SK-N-SH treated with all-trans-retinoic acid at 6 μM for 48 hours (cell line): ENCODE measurements at regions not wholly inside any gene's neighbourhood (a gene's known extent, or its start where the extent isn't known, plus 50 kb on each side); places are given as distances from the start of the nearest gene placed in this dataset.

ENCODE experiments used
- ATAC-seq: fragments of 200-7000 bp; cut with Tn5 transposase; 3 replicates; pipeline ENCODE4 v1.9.1; 2020; ENCODE audit warnings: mild to moderate bottlenecking, moderate library complexity
- ARNTL ChIP-seq: fragments of 450-650 bp; formaldehyde crosslinking; IDR thresholded peaks from 2 replicates; pipeline ENCODE4 v1.5.0; 2020; ENCODE audit warnings: low read depth, mild to moderate bottlenecking, moderate library complexity, borderline replicate concordance
- BACH2 ChIP-seq: fragments of 250-450 bp; sonication (Bioruptor Pico); IDR thresholded peaks from 2 replicates; pipeline ENCODE4 v1.9.0; 2021; ENCODE audit warnings: mild to moderate bottlenecking, borderline replicate concordance
- CSDC2 ChIP-seq: fragments of 250-450 bp; sonication (Bioruptor Pico); IDR thresholded peaks from 2 replicates; pipeline ENCODE4 v1.5.0; 2020; ENCODE audit warnings: mild to moderate bottlenecking, moderate library complexity
- ESRRG ChIP-seq: fragments of 250-450 bp; sonication (Bioruptor Pico); IDR thresholded peaks from 2 replicates; pipeline ENCODE4 v1.6.1; 2021; ENCODE audit warnings: mild to moderate bottlenecking
- GLIS3 ChIP-seq: fragments of 250-450 bp; sonication (Bioruptor Pico); IDR thresholded peaks from 2 replicates; pipeline ENCODE4 v1.5.0; 2020; ENCODE audit warnings: mild to moderate bottlenecking, moderate library complexity
- ISL1 ChIP-seq: fragments of 250-450 bp; sonication (Bioruptor Pico); IDR thresholded peaks from 2 replicates; pipeline ENCODE4 v2.1.2; 2022; ENCODE audit warnings: mild to moderate bottlenecking, moderate library complexity
- OSR1 ChIP-seq: fragments of 250-450 bp; sonication (Bioruptor Pico); IDR thresholded peaks from 2 replicates; pipeline ENCODE4 v1.8.0; 2022; ENCODE audit warnings: moderate library complexity, mild to moderate bottlenecking, inconsistent platforms
- PPARA ChIP-seq: fragments of 250-450 bp; sonication (Bioruptor Pico); IDR thresholded peaks from 2 replicates; pipeline ENCODE4 v1.5.0; 2020; ENCODE audit warnings: mild to moderate bottlenecking, borderline replicate concordance
- SNAI2 ChIP-seq: fragments of 250-450 bp; sonication (Bioruptor Pico); IDR thresholded peaks from 2 replicates; pipeline ENCODE4 v1.5.0; 2020; ENCODE audit warnings: mild to moderate bottlenecking, moderate library complexity
- TCF4 ChIP-seq: fragments of 250-450 bp; sonication (Bioruptor Pico); IDR thresholded peaks from 2 replicates; pipeline ENCODE4 v1.8.0; 2021; ENCODE audit warnings: mild to moderate bottlenecking, moderate library complexity, borderline replicate concordance
- TOX ChIP-seq: fragments of 250-450 bp; sonication (Bioruptor Pico); IDR thresholded peaks from 2 replicates; pipeline ENCODE4 v1.8.0; 2021; ENCODE audit warnings: mild to moderate bottlenecking, moderate library complexity, borderline replicate concordance
- ZC3H10 ChIP-seq: fragments of 250-450 bp; sonication (Bioruptor Pico); IDR thresholded peaks from 2 replicates; pipeline ENCODE4 v1.5.1; 2021; ENCODE audit warnings: mild to moderate bottlenecking, moderate library complexity
- ZFP3 ChIP-seq: fragments of 250-450 bp; sonication (Bioruptor Pico); IDR thresholded peaks from 2 replicates; pipeline ENCODE4 v1.5.0; 2020; ENCODE audit warnings: mild to moderate bottlenecking, moderate library complexity
- ZFP30 ChIP-seq: fragments of 450-650 bp; formaldehyde crosslinking; IDR thresholded peaks from 2 replicates; pipeline ENCODE4 v1.5.0; 2022; ENCODE audit warnings: mild to moderate bottlenecking, moderate library complexity
- ZNF565 ChIP-seq: fragments of 450-650 bp; formaldehyde crosslinking; conservative IDR thresholded peaks from 2 replicates; pipeline ENCODE4 v1.5.0; 2020; ENCODE audit warnings: low read depth, mild to moderate bottlenecking, moderate library complexity
- ZNF70 ChIP-seq: fragments of 450-650 bp; formaldehyde crosslinking; IDR thresholded peaks from 2 replicates; pipeline ENCODE4 v1.5.0; 2020; ENCODE audit warnings: mild to moderate bottlenecking, moderate library complexity
- ZNF8 ChIP-seq: fragments of 450-650 bp; formaldehyde crosslinking; IDR thresholded peaks from 2 replicates; pipeline ENCODE4 v1.5.0; 2020; ENCODE audit warnings: mild to moderate bottlenecking, moderate library complexity
- TF ChIP-seq, protein P1 (sequence below): fragments of 250-450 bp; sonication (Bioruptor Pico); IDR thresholded peaks from 2 replicates; pipeline ENCODE4 v1.5.0; 2020; ENCODE audit warnings: mild to moderate bottlenecking, moderate library complexity
- TF ChIP-seq, protein P2 (sequence below): fragments of 250-450 bp; sonication (Bioruptor Pico); IDR thresholded peaks from 2 replicates; pipeline ENCODE4 v1.8.0; 2020; ENCODE audit warnings: mild to moderate bottlenecking, moderate library complexity, borderline replicate concordance
- TF ChIP-seq, protein P3 (sequence below): fragments of 250-450 bp; sonication (Bioruptor Pico); IDR thresholded peaks from 2 replicates; pipeline ENCODE4 v1.8.0; 2021; ENCODE audit warnings: low read depth, mild to moderate bottlenecking, moderate library complexity, borderline replicate concordance

DNA sequence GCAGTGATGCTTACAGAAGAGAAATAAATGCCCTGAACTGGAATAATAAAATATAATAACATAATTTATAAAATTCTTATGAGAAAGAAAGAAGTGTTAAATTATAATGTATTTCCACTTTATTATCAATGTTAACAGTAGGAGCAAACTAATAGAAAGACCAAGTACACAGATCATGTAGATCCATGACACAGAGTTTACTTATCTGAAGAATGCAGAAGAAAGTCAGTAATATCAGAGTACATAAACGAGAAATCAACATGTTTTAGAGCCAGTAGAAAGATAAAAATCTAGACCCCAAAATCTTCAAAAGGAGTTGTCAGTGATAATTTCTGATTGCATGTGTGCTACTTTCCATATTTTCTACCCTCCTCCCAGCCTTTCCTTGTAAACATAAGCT lies 334.8 kb upstream of the MANEA start (continued):
- TF ChIP-seq, protein P1, sequence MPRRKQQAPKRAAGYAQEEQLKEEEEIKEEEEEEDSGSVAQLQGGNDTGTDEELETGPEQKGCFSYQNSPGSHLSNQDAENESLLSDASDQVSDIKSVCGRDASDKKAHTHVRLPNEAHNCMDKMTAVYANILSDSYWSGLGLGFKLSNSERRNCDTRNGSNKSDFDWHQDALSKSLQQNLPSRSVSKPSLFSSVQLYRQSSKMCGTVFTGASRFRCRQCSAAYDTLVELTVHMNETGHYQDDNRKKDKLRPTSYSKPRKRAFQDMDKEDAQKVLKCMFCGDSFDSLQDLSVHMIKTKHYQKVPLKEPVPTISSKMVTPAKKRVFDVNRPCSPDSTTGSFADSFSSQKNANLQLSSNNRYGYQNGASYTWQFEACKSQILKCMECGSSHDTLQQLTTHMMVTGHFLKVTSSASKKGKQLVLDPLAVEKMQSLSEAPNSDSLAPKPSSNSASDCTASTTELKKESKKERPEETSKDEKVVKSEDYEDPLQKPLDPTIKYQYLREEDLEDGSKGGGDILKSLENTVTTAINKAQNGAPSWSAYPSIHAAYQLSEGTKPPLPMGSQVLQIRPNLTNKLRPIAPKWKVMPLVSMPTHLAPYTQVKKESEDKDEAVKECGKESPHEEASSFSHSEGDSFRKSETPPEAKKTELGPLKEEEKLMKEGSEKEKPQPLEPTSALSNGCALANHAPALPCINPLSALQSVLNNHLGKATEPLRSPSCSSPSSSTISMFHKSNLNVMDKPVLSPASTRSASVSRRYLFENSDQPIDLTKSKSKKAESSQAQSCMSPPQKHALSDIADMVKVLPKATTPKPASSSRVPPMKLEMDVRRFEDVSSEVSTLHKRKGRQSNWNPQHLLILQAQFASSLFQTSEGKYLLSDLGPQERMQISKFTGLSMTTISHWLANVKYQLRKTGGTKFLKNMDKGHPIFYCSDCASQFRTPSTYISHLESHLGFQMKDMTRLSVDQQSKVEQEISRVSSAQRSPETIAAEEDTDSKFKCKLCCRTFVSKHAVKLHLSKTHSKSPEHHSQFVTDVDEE (CRISPR knock-in tag): no peak
- TF ChIP-seq TOX (CRISPR knock-in tag): no peak
- TF ChIP-seq ESRRG (CRISPR knock-in tag): no peak
- TF ChIP-seq OSR1 (CRISPR knock-in tag): no peak
- no peak for TF ChIP-seq ZNF565 (CRISPR knock-in tag)
- no peak for TF ChIP-seq ZC3H10 (CRISPR knock-in tag)
- TF ChIP-seq ZNF8 (CRISPR knock-in tag): no peak
- no peak for TF ChIP-seq BACH2

DNA sequence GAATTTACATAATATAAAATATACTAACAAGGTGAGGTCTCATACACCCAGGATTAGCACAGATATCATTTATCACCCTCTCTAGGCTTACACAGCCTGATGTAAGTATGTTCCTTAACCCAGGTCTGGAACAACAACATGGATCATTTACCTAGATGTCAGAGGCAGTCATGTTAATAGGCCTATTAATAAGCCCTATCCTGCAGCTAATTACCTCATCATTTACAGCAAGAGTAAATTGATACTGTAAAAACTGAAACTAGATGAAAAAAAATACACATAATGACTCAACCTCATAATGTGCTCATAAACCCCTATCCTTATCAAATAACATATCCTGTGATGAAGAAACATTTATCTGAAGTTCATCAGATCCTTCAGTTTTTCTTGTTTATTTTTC lies 334.3 kb upstream of the MANEA start:
- TF ChIP-seq ZC3H10 (CRISPR knock-in tag): no peak
- TF ChIP-seq ESRRG (CRISPR knock-in tag): no peak
- TF ChIP-seq ZNF70: no peak
- TF ChIP-seq ZFP30 (CRISPR knock-in tag): no peak
- TF ChIP-seq, protein P1 (CRISPR knock-in tag): no peak
- TF ChIP-seq PPARA (CRISPR knock-in tag): no peak
- TF ChIP-seq TOX (CRISPR knock-in tag): no peak
- no peak for TF ChIP-seq ZNF8 (CRISPR knock-in tag)
- no peak for TF ChIP-seq ZNF565 (CRISPR knock-in tag)
- no peak for TF ChIP-seq TCF4 (CRISPR knock-in tag)
- TF ChIP-seq, protein P2, sequence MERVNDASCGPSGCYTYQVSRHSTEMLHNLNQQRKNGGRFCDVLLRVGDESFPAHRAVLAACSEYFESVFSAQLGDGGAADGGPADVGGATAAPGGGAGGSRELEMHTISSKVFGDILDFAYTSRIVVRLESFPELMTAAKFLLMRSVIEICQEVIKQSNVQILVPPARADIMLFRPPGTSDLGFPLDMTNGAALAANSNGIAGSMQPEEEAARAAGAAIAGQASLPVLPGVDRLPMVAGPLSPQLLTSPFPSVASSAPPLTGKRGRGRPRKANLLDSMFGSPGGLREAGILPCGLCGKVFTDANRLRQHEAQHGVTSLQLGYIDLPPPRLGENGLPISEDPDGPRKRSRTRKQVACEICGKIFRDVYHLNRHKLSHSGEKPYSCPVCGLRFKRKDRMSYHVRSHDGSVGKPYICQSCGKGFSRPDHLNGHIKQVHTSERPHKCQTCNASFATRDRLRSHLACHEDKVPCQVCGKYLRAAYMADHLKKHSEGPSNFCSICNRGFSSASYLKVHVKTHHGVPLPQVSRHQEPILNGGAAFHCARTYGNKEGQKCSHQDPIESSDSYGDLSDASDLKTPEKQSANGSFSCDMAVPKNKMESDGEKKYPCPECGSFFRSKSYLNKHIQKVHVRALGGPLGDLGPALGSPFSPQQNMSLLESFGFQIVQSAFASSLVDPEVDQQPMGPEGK (CRISPR knock-in tag): no peak
- no peak for TF ChIP-seq ZFP3 (CRISPR knock-in tag)
- no peak for TF ChIP-seq BACH2
- TF ChIP-seq ISL1 (CRISPR knock-in tag): no peak
- TF ChIP-seq, protein P3, sequence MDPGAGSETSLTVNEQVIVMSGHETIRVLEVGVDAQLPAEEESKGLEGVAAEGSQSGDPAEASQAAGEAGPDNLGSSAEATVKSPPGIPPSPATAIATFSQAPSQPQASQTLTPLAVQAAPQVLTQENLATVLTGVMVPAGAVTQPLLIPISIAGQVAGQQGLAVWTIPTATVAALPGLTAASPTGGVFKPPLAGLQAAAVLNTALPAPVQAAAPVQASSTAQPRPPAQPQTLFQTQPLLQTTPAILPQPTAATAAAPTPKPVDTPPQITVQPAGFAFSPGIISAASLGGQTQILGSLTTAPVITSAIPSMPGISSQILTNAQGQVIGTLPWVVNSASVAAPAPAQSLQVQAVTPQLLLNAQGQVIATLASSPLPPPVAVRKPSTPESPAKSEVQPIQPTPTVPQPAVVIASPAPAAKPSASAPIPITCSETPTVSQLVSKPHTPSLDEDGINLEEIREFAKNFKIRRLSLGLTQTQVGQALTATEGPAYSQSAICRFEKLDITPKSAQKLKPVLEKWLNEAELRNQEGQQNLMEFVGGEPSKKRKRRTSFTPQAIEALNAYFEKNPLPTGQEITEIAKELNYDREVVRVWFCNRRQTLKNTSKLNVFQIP (CRISPR knock-in tag): no peak
- no peak for TF ChIP-seq CSDC2
- TF ChIP-seq ARNTL: no peak
- TF ChIP-seq OSR1 (CRISPR knock-in tag): no peak
- ATAC-seq: no peak

DNA sequence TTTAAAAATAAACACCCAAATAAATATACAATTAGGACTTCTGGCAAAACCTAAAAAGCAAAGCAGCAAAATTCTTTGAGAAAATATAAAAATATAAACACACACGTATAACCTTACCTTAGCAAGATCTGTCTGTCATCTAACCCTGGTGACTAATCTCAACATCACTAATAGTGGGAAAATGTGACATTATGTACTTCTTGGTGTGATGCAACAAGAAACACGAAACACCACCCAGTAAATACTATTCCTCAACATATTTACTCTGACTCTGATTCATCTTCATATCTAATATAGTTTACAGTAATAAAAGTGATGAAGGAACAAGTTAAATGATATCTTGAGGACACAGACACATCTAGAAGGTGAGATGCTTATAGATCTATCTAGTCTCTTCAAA lies 332.6 kb upstream of the MANEA start:
- TF ChIP-seq ARNTL (no peak), CSDC2 (no peak), TOX (CRISPR knock-in tag) (no peak), ESRRG (CRISPR knock-in tag) (no peak), ZNF70 (no peak), ZFP3 (CRISPR knock-in tag) (no peak), ZNF565 (CRISPR knock-in tag) (no peak), SNAI2 (CRISPR knock-in tag) (no peak), PPARA (CRISPR knock-in tag) (no peak), ZNF8 (CRISPR knock-in tag) (no peak), GLIS3 (CRISPR knock-in tag) (no peak), OSR1 (CRISPR knock-in tag) (no peak)
- TF ChIP-seq, protein P1 (CRISPR knock-in tag): no peak
- ATAC-seq: no peak
